ENCODE measurements at regions not wholly inside any gene's neighbourhood (a gene's known extent, or its start where the extent isn't known, plus 50 kb on each side); places are given as distances from the start of the nearest gene placed in this dataset.

DNA sequence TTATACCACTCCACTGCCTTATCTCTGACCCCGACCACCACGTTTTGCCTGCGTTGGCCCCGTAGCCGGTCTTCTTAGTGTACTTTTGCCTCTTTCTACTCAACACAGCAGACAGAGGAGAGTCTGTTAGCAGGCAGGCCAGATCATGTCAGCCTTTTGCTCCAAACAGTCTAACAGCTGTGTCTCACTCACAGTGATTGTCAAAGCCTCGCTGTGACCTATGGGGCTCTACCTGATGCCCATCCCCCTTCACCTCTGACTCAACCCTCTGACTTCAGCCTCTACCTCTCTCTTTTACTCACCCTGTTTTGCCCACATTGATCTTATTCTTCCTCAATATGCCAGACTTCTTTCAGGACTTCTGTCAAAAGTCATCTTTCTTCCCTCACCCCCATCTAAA lies 127.1 kb downstream of the TRIML1 start:
- TF ChIP-seq, protein P1, sequence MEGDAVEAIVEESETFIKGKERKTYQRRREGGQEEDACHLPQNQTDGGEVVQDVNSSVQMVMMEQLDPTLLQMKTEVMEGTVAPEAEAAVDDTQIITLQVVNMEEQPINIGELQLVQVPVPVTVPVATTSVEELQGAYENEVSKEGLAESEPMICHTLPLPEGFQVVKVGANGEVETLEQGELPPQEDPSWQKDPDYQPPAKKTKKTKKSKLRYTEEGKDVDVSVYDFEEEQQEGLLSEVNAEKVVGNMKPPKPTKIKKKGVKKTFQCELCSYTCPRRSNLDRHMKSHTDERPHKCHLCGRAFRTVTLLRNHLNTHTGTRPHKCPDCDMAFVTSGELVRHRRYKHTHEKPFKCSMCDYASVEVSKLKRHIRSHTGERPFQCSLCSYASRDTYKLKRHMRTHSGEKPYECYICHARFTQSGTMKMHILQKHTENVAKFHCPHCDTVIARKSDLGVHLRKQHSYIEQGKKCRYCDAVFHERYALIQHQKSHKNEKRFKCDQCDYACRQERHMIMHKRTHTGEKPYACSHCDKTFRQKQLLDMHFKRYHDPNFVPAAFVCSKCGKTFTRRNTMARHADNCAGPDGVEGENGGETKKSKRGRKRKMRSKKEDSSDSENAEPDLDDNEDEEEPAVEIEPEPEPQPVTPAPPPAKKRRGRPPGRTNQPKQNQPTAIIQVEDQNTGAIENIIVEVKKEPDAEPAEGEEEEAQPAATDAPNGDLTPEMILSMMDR (IDR thresholded peaks at IDR 0.05), result no peak
- TF ChIP-seq POLR2A (IDR thresholded peaks at IDR 0.05), result no peak

All from thyroid gland (tissue), 4 donors.